ENCODE measurements at regions not wholly inside any gene's neighbourhood (a gene's known extent, or its start where the extent isn't known, plus 50 kb on each side); places are given as distances from the start of the nearest gene placed in this dataset.
"Not testable (repeated sequence)": the region's sequence is repeated elsewhere in the genome, so short reads cannot be mapped to it uniquely, and the experiment has no call there.

GRCh38 chrY:12444200-12444599 lies 256.8 kb upstream of the USP9Y start:
- no peak for DNase-seq (ENCODE audit: low read depth, low spot score)
- no TSS peak for BruUV-seq (replicated peaks)

GRCh38 chrY:12446486-12447265 lies 254.4 kb upstream of the USP9Y start:
- BruUV-seq (replicated peaks); H3K9me1 ChIP-seq (replicated peaks; ENCODE audit: control insufficient read depth, extremely low read depth, insufficient read depth, low read length); POLR2A ChIA-PET; H3K36me3 ChIP-seq (ENCODE audit: control insufficient read depth in 2 of 2, extremely low read depth in 1 of 2, insufficient read depth in 2 of 2, low read length in 2 of 2); H3K4me1 ChIP-seq (ENCODE audit: control insufficient read depth, extremely low read depth, insufficient read depth, low read length); H2AFZ ChIP-seq (ENCODE audit: low read depth, low read length); H3K4me3 ChIP-seq (replicated peaks in 1 of 3; ENCODE audit: insufficient read depth in 1 of 3, low read depth in 1 of 3, low read length in 3 of 3); H3K4me2 ChIP-seq (ENCODE audit: insufficient read depth, low read length); H3K9me3 ChIP-seq (replicated peaks; ENCODE audit: control insufficient read depth, insufficient read depth, low read length); DNase-seq (ENCODE audit: low read depth, low spot score); H3K9ac ChIP-seq (replicated peaks; ENCODE audit: extremely low read depth, insufficient read depth, low read length); H3K27ac ChIP-seq (ENCODE audit: insufficient read depth, low read depth, low read length); H4K20me1 ChIP-seq (replicated peaks; ENCODE audit: control insufficient read depth, extremely low read depth, insufficient read depth, low read length); H3K27me3 ChIP-seq (ENCODE audit: control insufficient read depth in 2 of 2, insufficient read depth in 2 of 2, low read length in 2 of 2); FAIRE-seq; CTCF ChIA-PET; intact Hi-C loops (cut with micrococcal nuclease); H3K79me2 ChIP-seq (ENCODE audit: control insufficient read depth, insufficient read depth, low read length); dilution Hi-C loops (cut with MboI; ENCODE audit: extremely low pct_ligation_motif_present, low sequenced_read_pairs): not testable (repeated sequence)

More at GRCh38 chrY:12444200-12444599, 256.8 kb upstream of the USP9Y start:
- intact Hi-C loops (cut with micrococcal nuclease), result no loop called here
- Histone ChIP-seq H3K27me3 (ENCODE audit: control insufficient read depth in 2 of 2, insufficient read depth in 2 of 2, low read length in 2 of 2) (no peaks in the 10 kb centered on the region), H3K9ac (replicated peaks; ENCODE audit: extremely low read depth, insufficient read depth, low read length) (no peak overlapping the region), H3K27ac (ENCODE audit: insufficient read depth, low read depth, low read length) (no peak overlapping the region), H3K4me2 (ENCODE audit: insufficient read depth, low read length) (no peak overlapping the region), H3K9me3 (replicated peaks; ENCODE audit: control insufficient read depth, insufficient read depth, low read length) (no peaks in the 10 kb centered on the region), H3K4me1 (ENCODE audit: control insufficient read depth, extremely low read depth, insufficient read depth, low read length) (no peaks in the 10 kb centered on the region), H3K4me3 (replicated peaks in 1 of 3; ENCODE audit: insufficient read depth in 1 of 3, low read depth in 1 of 3, low read length in 3 of 3) (no peak overlapping the region), H3K9me1 (replicated peaks; ENCODE audit: control insufficient read depth, extremely low read depth, insufficient read depth, low read length) (no peaks in the 10 kb centered on the region), H3K36me3 (ENCODE audit: control insufficient read depth in 2 of 2, extremely low read depth in 1 of 2, insufficient read depth in 2 of 2, low read length in 2 of 2) (no peaks in the 10 kb centered on the region), H3K79me2 (ENCODE audit: control insufficient read depth, insufficient read depth, low read length) (no peaks in the 10 kb centered on the region), H2AFZ (ENCODE audit: low read depth, low read length) (no peak overlapping the region), H4K20me1 (replicated peaks; ENCODE audit: control insufficient read depth, extremely low read depth, insufficient read depth, low read length) (no peaks in the 10 kb centered on the region)
- dilution Hi-C loops (cut with MboI; ENCODE audit: extremely low pct_ligation_motif_present, low sequenced_read_pairs), result no loop called here
- POLR2A ChIA-PET, result no interaction called here
- TF ChIP-seq FOS (IDR thresholded peaks at IDR 0.05; ENCODE audit: borderline replicate concordance, insufficient read depth, low read length), result no peak
- TF ChIP-seq POLR2A (IDR thresholded peaks at IDR 0.05; ENCODE audit: low read depth, low read length), result no peak
- no peak for TF ChIP-seq MAX (IDR thresholded peaks at IDR 0.05; ENCODE audit: insufficient read depth, insufficient read length)
- no peak for TF ChIP-seq GATA2 (IDR thresholded peaks at IDR 0.05; ENCODE audit: insufficient read depth, insufficient read length, low read depth, low read length)
- TF ChIP-seq MYC (IDR thresholded peaks at IDR 0.05; ENCODE audit: low read depth, low read length), result no peak
- no peak for TF ChIP-seq CTCF (IDR thresholded peaks at IDR 0.05; ENCODE audit: extremely low read depth in 1 of 2, insufficient read depth in 1 of 2, low read depth in 1 of 2, low read length in 2 of 2)
- TF ChIP-seq POLR2AphosphoS5 (IDR thresholded peaks at IDR 0.05; ENCODE audit: insufficient read depth, low read depth, low read length), result no peak
- TF ChIP-seq EZH2 (IDR thresholded peaks at IDR 0.05; ENCODE audit: borderline replicate concordance, low read depth, low read length, severe bottlenecking), result no peak
- no peak for TF ChIP-seq JUN (IDR thresholded peaks at IDR 0.05; ENCODE audit: borderline replicate concordance, insufficient read depth, insufficient read length, low read depth)
- FAIRE-seq, result no peak
- CTCF ChIA-PET, result no interaction called here

GRCh38 chrY:12448561-12448960 lies 252.5 kb upstream of the USP9Y start:
- H3K9me1 ChIP-seq (replicated peaks; ENCODE audit: control insufficient read depth, extremely low read depth, insufficient read depth, low read length); intact Hi-C loops (cut with micrococcal nuclease); H3K4me1 ChIP-seq (ENCODE audit: control insufficient read depth, extremely low read depth, insufficient read depth, low read length); H3K27me3 ChIP-seq (ENCODE audit: control insufficient read depth in 2 of 2, insufficient read depth in 2 of 2, low read length in 2 of 2); BruUV-seq (replicated peaks); H3K9me3 ChIP-seq (replicated peaks; ENCODE audit: control insufficient read depth, insufficient read depth, low read length); H3K36me3 ChIP-seq (ENCODE audit: control insufficient read depth in 2 of 2, extremely low read depth in 1 of 2, insufficient read depth in 2 of 2, low read length in 2 of 2); dilution Hi-C loops (cut with MboI; ENCODE audit: extremely low pct_ligation_motif_present, low sequenced_read_pairs); H3K27ac ChIP-seq (ENCODE audit: insufficient read depth, low read depth, low read length); H3K9ac ChIP-seq (replicated peaks; ENCODE audit: extremely low read depth, insufficient read depth, low read length); H3K79me2 ChIP-seq (ENCODE audit: control insufficient read depth, insufficient read depth, low read length); H3K4me2 ChIP-seq (ENCODE audit: insufficient read depth, low read length); DNase-seq (ENCODE audit: low read depth, low spot score); H4K20me1 ChIP-seq (replicated peaks; ENCODE audit: control insufficient read depth, extremely low read depth, insufficient read depth, low read length); H3K4me3 ChIP-seq (replicated peaks in 1 of 3; ENCODE audit: insufficient read depth in 1 of 3, low read depth in 1 of 3, low read length in 3 of 3); H2AFZ ChIP-seq (ENCODE audit: low read depth, low read length); POLR2A ChIA-PET; FAIRE-seq; CTCF ChIA-PET: not testable (repeated sequence)

Measured in endothelial cell of umbilical vein (primary cell).